H9 (cell line): ENCODE measurements at regions not wholly inside any gene's neighbourhood (a gene's known extent, or its start where the extent isn't known, plus 50 kb on each side); places are given as distances from the start of the nearest gene placed in this dataset.

Experiments used
- DNase-seq: peaks from one replicate; pipeline ENCODE4 v3.0.0-alpha.2; 2017
- H2AFZ ChIP-seq: one replicate; pipeline ENCODE4 v1.6.1; 2013; ENCODE audit warnings: mild to moderate bottlenecking, low read length, control low read depth, moderate library complexity
- H2AK5ac ChIP-seq: 2 replicates; pipeline ENCODE4 v1.6.1; 2013; ENCODE audit warnings: low read length, control low read depth, mixed read lengths; ENCODE audit not compliant: insufficient read length
- H2BK120ac ChIP-seq: one replicate; pipeline ENCODE4 v1.6.1; 2013; ENCODE audit warnings: low read depth, mild to moderate bottlenecking, low read length, control low read depth, inconsistent platforms; ENCODE audit not compliant: poor library complexity, severe bottlenecking
- H2BK12ac ChIP-seq: 2 replicates; pipeline ENCODE4 v1.6.1; 2013; ENCODE audit warnings: low read length, control low read depth, mixed read lengths, low read depth; ENCODE audit not compliant: insufficient read length
- H2BK15ac ChIP-seq: 2 replicates; pipeline ENCODE4 v1.6.1; 2013; ENCODE audit warnings: low read depth, low read length, control low read depth
- H2BK20ac ChIP-seq: one replicate; pipeline ENCODE4 v1.6.1; 2013; ENCODE audit warnings: low read depth, mild to moderate bottlenecking, low read length, control low read depth, inconsistent platforms; ENCODE audit not compliant: poor library complexity, severe bottlenecking
- H2BK5ac ChIP-seq: 2 replicates; pipeline ENCODE4 v1.6.1; 2013; ENCODE audit warnings: low read length, control low read depth, mixed read lengths; ENCODE audit not compliant: insufficient read length
- H3K14ac ChIP-seq: 2 replicates; pipeline ENCODE4 v1.6.1; 2013; ENCODE audit warnings: low read length, control low read depth; ENCODE audit not compliant: insufficient read depth
- H3K18ac ChIP-seq: 2 replicates; pipeline ENCODE4 v1.6.1; 2013; ENCODE audit warnings: low read depth, mild to moderate bottlenecking, mixed read lengths, low read length, control low read depth; ENCODE audit not compliant: insufficient read length
- H3K23ac ChIP-seq: 2 replicates; pipeline ENCODE4 v1.6.1; 2013; ENCODE audit warnings: low read length, control low read depth, mixed read lengths, low read depth; ENCODE audit not compliant: insufficient read length
- H3K23me2 ChIP-seq: 2 replicates; pipeline ENCODE4 v1.6.1; 2013; ENCODE audit warnings: low read depth, mild to moderate bottlenecking, mixed read lengths, low read length, control low read depth; ENCODE audit not compliant: insufficient read length, poor library complexity, severe bottlenecking
- H3K27ac ChIP-seq: 2 replicates; pipeline ENCODE4 v1.5.1; 2013; ENCODE audit warnings: low read length, control low read depth, mixed read lengths, low read depth; ENCODE audit not compliant: insufficient read length
- H3K27me3 ChIP-seq: 2 replicates; pipeline ENCODE4 v1.6.1; 2013; ENCODE audit warnings: low read length, control low read depth, inconsistent platforms; ENCODE audit not compliant: insufficient read depth
- H3K4ac ChIP-seq: 2 replicates; pipeline ENCODE4 v1.6.1; 2013; ENCODE audit warnings: low read depth, mild to moderate bottlenecking, control low read depth, inconsistent platforms, low read length, moderate library complexity
- H3K4me1 ChIP-seq: 2 replicates; pipeline ENCODE4 v1.6.1; 2013; ENCODE audit warnings: low read length, control low read depth, inconsistent platforms; ENCODE audit not compliant: insufficient read depth
- H3K4me2 ChIP-seq: 2 replicates; pipeline ENCODE4 v1.6.1; 2013; ENCODE audit warnings: low read length, control low read depth, mixed read lengths; ENCODE audit not compliant: insufficient read length, insufficient read depth
- H3K56ac ChIP-seq: 2 replicates; pipeline ENCODE4 v1.6.1; 2013; ENCODE audit warnings: low read depth, mild to moderate bottlenecking, mixed read lengths, low read length, control low read depth; ENCODE audit not compliant: insufficient read length
- H3K79me1 ChIP-seq: 2 replicates; pipeline ENCODE4 v1.6.1; 2013; ENCODE audit warnings: low read depth, mild to moderate bottlenecking, moderate library complexity, low read length, control low read depth, inconsistent platforms; ENCODE audit not compliant: insufficient read depth, poor library complexity, severe bottlenecking
- H3K79me2 ChIP-seq: 2 replicates; pipeline ENCODE4 v1.6.1; 2013; ENCODE audit warnings: low read length, control low read depth, inconsistent platforms; ENCODE audit not compliant: insufficient read depth
- H3K9ac ChIP-seq: 2 replicates; pipeline ENCODE4 v1.6.1; 2013; ENCODE audit warnings: low read length, control low read depth, mixed read lengths; ENCODE audit not compliant: insufficient read length; ENCODE audit errors: extremely low read depth
- H3K9me3 ChIP-seq: one replicate; pipeline ENCODE4 v1.6.1; 2013; ENCODE audit warnings: low read depth, low read length, inconsistent platforms; ENCODE audit not compliant: control insufficient read depth
- H3T11ph ChIP-seq: one replicate; pipeline ENCODE4 v1.6.1; 2013; ENCODE audit warnings: mild to moderate bottlenecking, low read length, control low read depth, inconsistent platforms
- H4K20me1 ChIP-seq: one replicate; pipeline ENCODE4 v1.6.1; 2013; ENCODE audit not compliant: control insufficient read depth, insufficient read length, insufficient read depth
- H4K5ac ChIP-seq: 2 replicates; pipeline ENCODE4 v1.6.1; 2013; ENCODE audit warnings: low read depth, mild to moderate bottlenecking, mixed read lengths, low read length, control low read depth; ENCODE audit not compliant: insufficient read length
- H4K8ac ChIP-seq: replicated peaks from 2 replicates; pipeline ENCODE4 v1.6.1; 2013; ENCODE audit warnings: low read length, control low read depth, mixed read lengths, low read depth; ENCODE audit not compliant: insufficient read length
- H4K91ac ChIP-seq: 2 replicates; pipeline ENCODE4 v1.6.1; 2013; ENCODE audit warnings: low read depth, mild to moderate bottlenecking, moderate library complexity, mixed read lengths, low read length, control low read depth; ENCODE audit not compliant: insufficient read length
- H3K27ac Mint-ChIP-seq, 3 experiments: 2 replicates in 2 of 3; 3 replicates in 1 of 3; pipeline ENCODE4 v1.8.0; 2020 to 2021; ENCODE audit warnings: mixed read lengths in 3 of 3, mild to moderate bottlenecking in 1 of 3, moderate library complexity in 1 of 3
- H3K27me3 Mint-ChIP-seq: 2 replicates; pipeline ENCODE4 v1.8.0; 2021; ENCODE audit warnings: low read depth, mild to moderate bottlenecking, moderate library complexity, mixed read lengths
- H3K36me3 Mint-ChIP-seq, 3 experiments: 2 replicates in 2 of 3; 3 replicates in 1 of 3; pipeline ENCODE4 v1.8.0; 2020 to 2021; ENCODE audit warnings: low read depth in 3 of 3, mixed read lengths in 3 of 3; ENCODE audit not compliant: insufficient read depth in 1 of 3
- H3K4me1 Mint-ChIP-seq, 2 experiments: 2 replicates each; pipeline ENCODE4 v1.8.0; 2020; ENCODE audit warnings: mixed read lengths in 2 of 2
- H3K4me3 Mint-ChIP-seq, 2 experiments: 2 replicates in 1 of 2; 3 replicates in 1 of 2; pipeline ENCODE4 v1.8.0; 2020 to 2021; ENCODE audit warnings: mild to moderate bottlenecking in 2 of 2, mixed read lengths in 2 of 2, moderate library complexity in 1 of 2
- H3K9me3 Mint-ChIP-seq, 2 experiments: 2 replicates in 1 of 2; 3 replicates in 1 of 2; pipeline ENCODE4 v1.8.0; 2020; ENCODE audit warnings: mild to moderate bottlenecking in 2 of 2, mixed read lengths in 2 of 2, moderate library complexity in 1 of 2
- CTCF ChIP-seq: fragments of 200-600 bp; sonication (generic); conservative IDR thresholded peaks from 3 replicates; pipeline ENCODE4 v1.8.0; 2021; ENCODE audit warnings: antibody characterized with exemption, mild to moderate bottlenecking

- Histone ChIP-seq H3K79me2 (no peaks in the 10 kb centered on the region), H3K56ac (no peak overlapping the region), H2BK120ac (no peak overlapping the region), H3K27ac (no peak overlapping the region), H3K9ac (no peak overlapping the region), H3K23ac (no peak overlapping the region), H2AFZ (no peak overlapping the region), H3K18ac (no peak overlapping the region), H3T11ph (no peak overlapping the region), H3K4ac (no peak overlapping the region), H2BK5ac (no peak overlapping the region), H3K14ac (no peak overlapping the region), H2BK20ac (no peak overlapping the region), H3K4me2 (no peak overlapping the region), H3K23me2 (no peaks in the 10 kb centered on the region), H4K91ac (no peak overlapping the region), H2BK15ac (no peak overlapping the region), H3K9me3 (no peaks in the 10 kb centered on the region), H4K20me1 (no peaks in the 10 kb centered on the region), H3K4me1 (no peaks in the 10 kb centered on the region), H4K5ac (no peak overlapping the region), H4K8ac (no peak overlapping the region), H2AK5ac (no peak overlapping the region), H3K27me3 (no peaks in the 10 kb centered on the region), H2BK12ac (no peak overlapping the region), H3K79me1 (no peaks in the 10 kb centered on the region)
- H3K27ac Mint-ChIP-seq = no peak overlapping the region
- peaks cover under 1 to 8% of the 10 kb centered on the region in 2 experiments for H3K4me1 Mint-ChIP-seq
- H3K27me3 Mint-ChIP-seq = no peaks in the 10 kb centered on the region
- no peaks in the 10 kb centered on the region for H3K9me3 Mint-ChIP-seq
- DNase-seq = no peak
- no peak for TF ChIP-seq CTCF
- no peak overlapping the region for H3K4me3 Mint-ChIP-seq
- no peaks in the 10 kb centered on the region for H3K36me3 Mint-ChIP-seq
Observed at GRCh38 chr18:71831039-71831438, 713.1 kb downstream of the CBLN2 start.
